ENCODE measurements at regions not wholly inside any gene's neighbourhood (a gene's known extent, or its start where the extent isn't known, plus 50 kb on each side); places are given as distances from the start of the nearest gene placed in this dataset.

DNA sequence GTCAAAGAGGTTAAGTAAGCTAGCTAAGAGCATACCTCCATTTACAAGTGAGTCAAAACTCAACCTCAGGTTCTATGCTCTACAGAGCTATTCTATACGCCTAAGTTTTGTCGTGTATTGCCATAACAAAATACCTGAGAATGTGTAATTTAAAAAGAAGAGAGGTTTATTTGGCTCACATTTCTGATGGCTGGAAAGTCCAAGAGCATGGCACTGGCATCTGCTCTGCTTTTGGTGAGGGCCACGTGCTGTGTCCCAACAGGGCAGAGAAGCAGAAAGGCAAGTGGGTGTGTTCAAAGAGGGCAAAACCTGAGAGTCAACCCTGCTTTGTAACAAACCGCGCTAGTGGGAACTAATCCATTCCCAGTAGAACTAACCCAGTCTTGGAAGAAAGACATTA lies 60.9 kb upstream of the POU2F1 start (continued):
- TF ChIP-seq, protein P1, sequence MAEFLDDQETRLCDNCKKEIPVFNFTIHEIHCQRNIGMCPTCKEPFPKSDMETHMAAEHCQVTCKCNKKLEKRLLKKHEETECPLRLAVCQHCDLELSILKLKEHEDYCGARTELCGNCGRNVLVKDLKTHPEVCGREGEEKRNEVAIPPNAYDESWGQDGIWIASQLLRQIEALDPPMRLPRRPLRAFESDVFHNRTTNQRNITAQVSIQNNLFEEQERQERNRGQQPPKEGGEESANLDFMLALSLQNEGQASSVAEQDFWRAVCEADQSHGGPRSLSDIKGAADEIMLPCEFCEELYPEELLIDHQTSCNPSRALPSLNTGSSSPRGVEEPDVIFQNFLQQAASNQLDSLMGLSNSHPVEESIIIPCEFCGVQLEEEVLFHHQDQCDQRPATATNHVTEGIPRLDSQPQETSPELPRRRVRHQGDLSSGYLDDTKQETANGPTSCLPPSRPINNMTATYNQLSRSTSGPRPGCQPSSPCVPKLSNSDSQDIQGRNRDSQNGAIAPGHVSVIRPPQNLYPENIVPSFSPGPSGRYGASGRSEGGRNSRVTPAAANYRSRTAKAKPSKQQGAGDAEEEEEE (CRISPR knock-in tag; IDR thresholded peaks at IDR 0.05; ENCODE audit: borderline replicate concordance) = no peak

DNA sequence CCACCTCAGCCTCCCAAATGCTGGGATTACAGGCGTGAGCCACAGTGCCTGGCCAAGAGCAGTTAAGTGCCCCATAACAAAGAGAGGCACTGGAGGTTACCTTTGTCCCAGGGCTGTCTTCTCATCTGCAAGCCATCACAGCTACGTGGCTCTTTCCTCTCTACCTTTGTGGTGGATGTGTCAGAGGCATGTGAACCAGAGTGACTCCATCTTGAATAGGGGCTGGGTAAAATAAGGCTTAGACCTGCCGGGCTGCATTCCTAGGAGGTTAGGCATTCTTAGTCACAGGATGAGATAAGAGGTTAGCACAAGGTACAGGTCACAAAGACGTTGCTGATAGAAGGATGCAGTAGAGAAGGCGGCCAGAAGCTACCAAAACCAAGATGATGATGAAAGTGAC lies 59.4 kb upstream of the POU2F1 start:
- BruUV-seq (replicated peaks) = no TSS peak
- intact Hi-C loops (cut with micrococcal nuclease; ENCODE audit: unreplicated experiment) (no loop called here), in situ Hi-C loops (cut with HindIII; ENCODE audit: extremely low pct_ligation_motif_present, low pct_unique_long_range_greater_than_20kb) (no loop called here)
- H3K4me2 ChIP-seq (ENCODE audit: low read depth, low read length) = no peak overlapping the region
- no peak overlapping the region for H3K9ac ChIP-seq (ENCODE audit: insufficient read depth, low read depth, low read length)
- H2AFZ ChIP-seq (ENCODE audit: low read length) = no peak overlapping the region
- ATAC-seq (no peak), FAIRE-seq (no peak), DNase-seq (ENCODE audit: low spot score) (no peak)
- no peak overlapping the region for H3K27ac ChIP-seq (ENCODE audit: extremely low read length, insufficient read depth, low read length)
- H3K36me3 ChIP-seq (replicated peaks in 1 of 2; ENCODE audit: control insufficient read depth in 1 of 2, insufficient read depth in 2 of 2, low read length in 2 of 2) = no peaks in the 10 kb centered on the region
- H4K20me1 ChIP-seq (ENCODE audit: insufficient read depth, low read length) = no peaks in the 10 kb centered on the region
- no peaks in the 10 kb centered on the region for H3K79me2 ChIP-seq (ENCODE audit: insufficient read depth, low read length)
- POLR2A ChIA-PET = no interaction called here
- H3K27me3 ChIP-seq (ENCODE audit: control insufficient read depth in 1 of 2, insufficient read depth in 2 of 2, low read length in 2 of 2) = peaks cover 1 to 18% of the 10 kb centered on the region in 2 experiments; a peak in 2 of 5 replicates
- 8% methylated on average over 5 of the region's 5 CpGs for WGBS (ENCODE audit: low lambda C conversion rate)
- H3K4me3 ChIP-seq (replicated peaks in 1 of 3; ENCODE audit: insufficient read depth in 1 of 3, low read depth in 2 of 3, low read length in 3 of 3) = no peak overlapping the region
- H3K9me3 ChIP-seq (ENCODE audit: low read length) = no peaks in the 10 kb centered on the region
- CTCF ChIA-PET (ENCODE audit: low intra/inter-chr PET ratio, low total read pairs) = no interaction called here
- no peaks in the 10 kb centered on the region for H3K4me1 ChIP-seq (ENCODE audit: insufficient read depth, low read length)
- TF ChIP-seq ZNF772 (CRISPR knock-in tag; IDR thresholded peaks at IDR 0.05) (no peak), POGZ (CRISPR knock-in tag; IDR thresholded peaks at IDR 0.05) (no peak), GZF1 (CRISPR knock-in tag; IDR thresholded peaks at IDR 0.05) (no peak), ZNF747 (CRISPR knock-in tag; IDR thresholded peaks at IDR 0.05; ENCODE audit: borderline replicate concordance) (no peak), ZBTB3 (CRISPR knock-in tag; IDR thresholded peaks at IDR 0.05; ENCODE audit: borderline replicate concordance, low read depth) (no peak), ZMYM2 (CRISPR knock-in tag; IDR thresholded peaks at IDR 0.05) (no peak)
- TF ChIP-seq, protein P2, sequence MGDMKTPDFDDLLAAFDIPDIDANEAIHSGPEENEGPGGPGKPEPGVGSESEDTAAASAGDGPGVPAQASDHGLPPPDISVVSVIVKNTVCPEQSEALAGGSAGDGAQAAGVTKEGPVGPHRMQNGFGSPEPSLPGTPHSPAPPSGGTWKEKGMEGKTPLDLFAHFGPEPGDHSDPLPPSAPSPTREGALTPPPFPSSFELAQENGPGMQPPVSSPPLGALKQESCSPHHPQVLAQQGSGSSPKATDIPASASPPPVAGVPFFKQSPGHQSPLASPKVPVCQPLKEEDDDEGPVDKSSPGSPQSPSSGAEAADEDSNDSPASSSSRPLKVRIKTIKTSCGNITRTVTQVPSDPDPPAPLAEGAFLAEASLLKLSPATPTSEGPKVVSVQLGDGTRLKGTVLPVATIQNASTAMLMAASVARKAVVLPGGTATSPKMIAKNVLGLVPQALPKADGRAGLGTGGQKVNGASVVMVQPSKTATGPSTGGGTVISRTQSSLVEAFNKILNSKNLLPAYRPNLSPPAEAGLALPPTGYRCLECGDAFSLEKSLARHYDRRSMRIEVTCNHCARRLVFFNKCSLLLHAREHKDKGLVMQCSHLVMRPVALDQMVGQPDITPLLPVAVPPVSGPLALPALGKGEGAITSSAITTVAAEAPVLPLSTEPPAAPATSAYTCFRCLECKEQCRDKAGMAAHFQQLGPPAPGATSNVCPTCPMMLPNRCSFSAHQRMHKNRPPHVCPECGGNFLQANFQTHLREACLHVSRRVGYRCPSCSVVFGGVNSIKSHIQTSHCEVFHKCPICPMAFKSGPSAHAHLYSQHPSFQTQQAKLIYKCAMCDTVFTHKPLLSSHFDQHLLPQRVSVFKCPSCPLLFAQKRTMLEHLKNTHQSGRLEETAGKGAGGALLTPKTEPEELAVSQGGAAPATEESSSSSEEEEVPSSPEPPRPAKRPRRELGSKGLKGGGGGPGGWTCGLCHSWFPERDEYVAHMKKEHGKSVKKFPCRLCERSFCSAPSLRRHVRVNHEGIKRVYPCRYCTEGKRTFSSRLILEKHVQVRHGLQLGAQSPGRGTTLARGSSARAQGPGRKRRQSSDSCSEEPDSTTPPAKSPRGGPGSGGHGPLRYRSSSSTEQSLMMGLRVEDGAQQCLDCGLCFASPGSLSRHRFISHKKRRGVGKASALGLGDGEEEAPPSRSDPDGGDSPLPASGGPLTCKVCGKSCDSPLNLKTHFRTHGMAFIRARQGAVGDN (CRISPR knock-in tag; IDR thresholded peaks at IDR 0.05) = no peak
- TF ChIP-seq, protein P3, sequence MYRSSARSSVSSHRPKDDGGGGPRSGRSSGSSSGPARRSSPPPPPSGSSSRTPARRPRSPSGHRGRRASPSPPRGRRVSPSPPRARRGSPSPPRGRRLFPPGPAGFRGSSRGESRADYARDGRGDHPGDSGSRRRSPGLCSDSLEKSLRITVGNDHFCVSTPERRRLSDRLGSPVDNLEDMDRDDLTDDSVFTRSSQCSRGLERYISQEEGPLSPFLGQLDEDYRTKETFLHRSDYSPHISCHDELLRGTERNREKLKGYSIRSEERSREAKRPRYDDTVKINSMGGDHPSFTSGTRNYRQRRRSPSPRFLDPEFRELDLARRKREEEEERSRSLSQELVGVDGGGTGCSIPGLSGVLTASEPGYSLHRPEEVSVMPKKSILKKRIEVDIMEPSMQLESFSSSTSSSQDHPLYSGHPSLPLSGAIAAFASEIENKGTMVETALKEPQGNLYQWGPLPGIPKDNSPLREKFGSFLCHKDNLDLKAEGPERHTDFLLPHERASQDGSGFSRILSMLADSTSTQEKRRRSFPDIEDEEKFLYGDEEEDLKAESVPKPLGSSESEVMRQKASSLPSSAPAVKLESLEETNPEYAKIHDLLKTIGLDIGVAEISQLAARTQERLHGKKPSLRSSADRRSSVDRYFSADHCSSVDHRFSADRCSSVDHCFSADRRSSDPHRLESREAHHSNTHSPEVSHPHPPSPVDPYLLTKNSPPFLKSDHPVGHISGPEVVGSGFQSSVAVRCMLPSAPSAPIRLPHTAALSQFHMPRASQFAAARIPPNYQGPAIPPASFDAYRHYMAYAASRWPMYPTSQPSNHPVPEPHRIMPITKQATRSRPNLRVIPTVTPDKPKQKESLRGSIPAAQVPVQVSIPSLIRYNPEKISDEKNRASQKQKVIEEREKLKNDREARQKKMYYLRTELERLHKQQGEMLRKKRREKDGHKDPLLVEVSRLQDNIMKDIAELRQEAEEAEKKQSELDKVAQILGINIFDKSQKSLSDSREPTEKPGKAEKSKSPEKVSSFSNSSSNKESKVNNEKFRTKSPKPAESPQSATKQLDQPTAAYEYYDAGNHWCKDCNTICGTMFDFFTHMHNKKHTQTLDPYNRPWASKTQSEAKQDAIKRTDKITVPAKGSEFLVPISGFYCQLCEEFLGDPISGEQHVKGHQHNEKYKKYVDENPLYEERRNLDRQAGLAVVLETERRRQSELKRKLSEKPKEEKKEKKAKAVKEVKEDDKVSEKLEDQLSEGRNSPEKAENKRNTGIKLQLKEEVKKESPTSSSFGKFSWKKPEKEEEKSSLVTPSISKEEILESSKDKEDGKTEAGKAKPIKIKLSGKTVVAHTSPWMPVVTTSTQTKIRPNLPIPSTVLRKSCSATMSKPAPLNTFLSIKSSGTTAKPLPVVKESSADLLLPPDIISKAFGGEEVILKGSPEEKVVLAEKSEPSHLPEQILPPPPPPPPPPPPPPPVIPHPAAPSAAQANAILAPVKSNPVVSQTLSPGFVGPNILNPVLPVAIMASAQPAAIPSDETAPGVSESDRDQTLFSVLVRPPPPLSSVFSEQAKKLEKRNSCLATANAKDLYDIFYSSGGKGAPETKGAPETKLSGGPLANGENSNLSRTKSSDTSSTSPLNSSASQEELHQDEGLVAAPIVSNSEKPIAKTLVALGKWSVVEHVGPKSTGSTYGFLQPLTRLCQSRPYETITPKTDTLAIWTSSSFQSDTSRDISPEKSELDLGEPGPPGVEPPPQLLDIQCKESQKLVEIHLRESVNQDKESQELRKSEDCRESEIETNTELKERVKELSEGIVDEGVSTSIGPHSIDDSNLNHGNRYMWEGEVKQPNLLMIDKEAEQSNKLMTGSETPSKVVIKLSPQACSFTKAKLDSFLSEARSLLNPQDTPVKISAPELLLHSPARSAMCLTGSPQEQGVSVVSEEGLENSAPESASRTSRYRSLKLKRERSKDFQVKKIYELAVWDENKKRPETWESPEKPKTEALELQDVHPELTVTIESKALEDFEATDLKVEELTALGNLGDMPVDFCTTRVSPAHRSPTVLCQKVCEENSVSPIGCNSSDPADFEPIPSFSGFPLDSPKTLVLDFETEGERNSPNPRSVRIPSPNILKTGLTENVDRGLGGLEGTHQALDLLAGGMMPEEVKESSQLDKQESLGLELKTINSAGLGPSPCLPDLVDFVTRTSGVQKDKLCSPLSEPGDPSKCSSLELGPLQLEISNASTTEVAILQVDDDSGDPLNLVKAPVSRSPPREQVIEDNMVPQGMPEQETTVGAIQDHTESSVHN (CRISPR knock-in tag; IDR thresholded peaks at IDR 0.05) = no peak
